ENCODE measurements at regions not wholly inside any gene's neighbourhood (a gene's known extent, or its start where the extent isn't known, plus 50 kb on each side); places are given as distances from the start of the nearest gene placed in this dataset.

DNA sequence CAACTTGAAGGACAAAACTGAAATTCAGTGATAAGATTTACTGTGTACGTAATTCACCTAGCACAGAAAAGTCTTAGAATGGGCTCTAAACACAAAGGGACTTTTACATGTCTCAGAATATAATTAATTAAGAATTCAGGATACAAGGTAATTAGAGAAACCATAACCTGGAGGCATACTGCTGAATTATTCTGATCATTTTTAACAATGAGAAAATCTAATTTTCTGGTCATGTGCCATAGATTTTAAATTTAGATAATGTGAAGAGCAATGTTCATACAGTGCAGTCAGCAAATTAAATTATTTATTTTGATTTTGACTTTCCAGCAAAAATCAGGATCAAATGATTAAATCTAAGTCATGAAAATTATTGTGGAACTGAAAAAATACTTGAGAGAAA lies 67.0 kb upstream of the MTNR1B start:
- Histone ChIP-seq H4K20me1 (ENCODE audit: insufficient read depth, low read length) (no peaks in the 10 kb centered on the region), H2AFZ (ENCODE audit: low read length) (no peak overlapping the region), H3K36me3 (replicated peaks in 1 of 2; ENCODE audit: control insufficient read depth in 1 of 2, insufficient read depth in 2 of 2, low read length in 2 of 2) (no peaks in the 10 kb centered on the region), H3K9me3 (ENCODE audit: low read length) (no peaks in the 10 kb centered on the region), H3K27ac (ENCODE audit: extremely low read length, insufficient read depth, low read length) (no peak overlapping the region), H3K27me3 (ENCODE audit: control insufficient read depth in 1 of 2, insufficient read depth in 2 of 2, low read length in 2 of 2) (no peaks in the 10 kb centered on the region), H3K79me2 (ENCODE audit: insufficient read depth, low read length) (no peaks in the 10 kb centered on the region), H3K4me2 (ENCODE audit: low read depth, low read length) (no peak overlapping the region), H3K9ac (ENCODE audit: insufficient read depth, low read depth, low read length) (no peak overlapping the region), H3K4me1 (ENCODE audit: insufficient read depth, low read length) (no peaks in the 10 kb centered on the region), H3K4me3 (replicated peaks in 1 of 3; ENCODE audit: insufficient read depth in 1 of 3, low read depth in 2 of 3, low read length in 3 of 3) (no peak overlapping the region)
- intact Hi-C loops (cut with micrococcal nuclease; ENCODE audit: unreplicated experiment): no loop called here
- ATAC-seq (no peak), DNase-seq (ENCODE audit: low spot score) (no peak), FAIRE-seq (no peak)
- ChIA-PET POLR2A (no interaction called here), CTCF (ENCODE audit: low intra/inter-chr PET ratio, low total read pairs) (no interaction called here)
- no TSS peak for BruUV-seq (replicated peaks)
- 4% methylated on average over 1 of the region's 1 CpG for WGBS (ENCODE audit: low lambda C conversion rate)
- in situ Hi-C loops (cut with HindIII; ENCODE audit: extremely low pct_ligation_motif_present, low pct_unique_long_range_greater_than_20kb): no loop called here
- TF ChIP-seq GLMP (CRISPR knock-in tag; IDR thresholded peaks at IDR 0.05; ENCODE audit: borderline replicate concordance) (no peak), CBFB (CRISPR knock-in tag; IDR thresholded peaks at IDR 0.05) (no peak), ZNF274 (CRISPR knock-in tag; IDR thresholded peaks at IDR 0.05) (no peak), ZBTB34 (CRISPR knock-in tag; IDR thresholded peaks at IDR 0.05) (no peak), ZNF660 (CRISPR knock-in tag; IDR thresholded peaks at IDR 0.05; ENCODE audit: borderline replicate concordance, low read depth) (no peak), SMC3 (IDR thresholded peaks at IDR 0.05; ENCODE audit: low read length) (no peak), TRIM22 (IDR thresholded peaks at IDR 0.05) (no peak), KDM6A (CRISPR knock-in tag; IDR thresholded peaks at IDR 0.05; ENCODE audit: low read depth) (no peak), ZNF205 (CRISPR knock-in tag; IDR thresholded peaks at IDR 0.05) (no peak), ZFP41 (CRISPR knock-in tag; IDR thresholded peaks at IDR 0.05; ENCODE audit: borderline replicate concordance) (no peak), ZXDC (CRISPR knock-in tag; IDR thresholded peaks at IDR 0.05) (no peak), ZNF547 (CRISPR knock-in tag; IDR thresholded peaks at IDR 0.05) (no peak)
- TF ChIP-seq, protein P1, sequence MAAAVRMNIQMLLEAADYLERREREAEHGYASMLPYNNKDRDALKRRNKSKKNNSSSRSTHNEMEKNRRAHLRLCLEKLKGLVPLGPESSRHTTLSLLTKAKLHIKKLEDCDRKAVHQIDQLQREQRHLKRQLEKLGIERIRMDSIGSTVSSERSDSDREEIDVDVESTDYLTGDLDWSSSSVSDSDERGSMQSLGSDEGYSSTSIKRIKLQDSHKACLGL (CRISPR knock-in tag; IDR thresholded peaks at IDR 0.05): no peak
- TF ChIP-seq, protein P2, sequence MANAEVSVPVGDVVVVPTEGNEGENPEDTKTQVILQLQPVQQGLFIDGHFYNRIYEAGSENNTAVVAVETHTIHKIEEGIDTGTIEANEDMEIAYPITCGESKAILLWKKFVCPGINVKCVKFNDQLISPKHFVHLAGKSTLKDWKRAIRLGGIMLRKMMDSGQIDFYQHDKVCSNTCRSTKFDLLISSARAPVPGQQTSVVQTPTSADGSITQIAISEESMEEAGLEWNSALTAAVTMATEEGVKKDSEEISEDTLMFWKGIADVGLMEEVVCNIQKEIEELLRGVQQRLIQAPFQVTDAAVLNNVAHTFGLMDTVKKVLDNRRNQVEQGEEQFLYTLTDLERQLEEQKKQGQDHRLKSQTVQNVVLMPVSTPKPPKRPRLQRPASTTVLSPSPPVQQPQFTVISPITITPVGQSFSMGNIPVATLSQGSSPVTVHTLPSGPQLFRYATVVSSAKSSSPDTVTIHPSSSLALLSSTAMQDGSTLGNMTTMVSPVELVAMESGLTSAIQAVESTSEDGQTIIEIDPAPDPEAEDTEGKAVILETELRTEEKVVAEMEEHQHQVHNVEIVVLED (CRISPR knock-in tag; IDR thresholded peaks at IDR 0.05; ENCODE audit: borderline replicate concordance): no peak
- TF ChIP-seq, protein P3, sequence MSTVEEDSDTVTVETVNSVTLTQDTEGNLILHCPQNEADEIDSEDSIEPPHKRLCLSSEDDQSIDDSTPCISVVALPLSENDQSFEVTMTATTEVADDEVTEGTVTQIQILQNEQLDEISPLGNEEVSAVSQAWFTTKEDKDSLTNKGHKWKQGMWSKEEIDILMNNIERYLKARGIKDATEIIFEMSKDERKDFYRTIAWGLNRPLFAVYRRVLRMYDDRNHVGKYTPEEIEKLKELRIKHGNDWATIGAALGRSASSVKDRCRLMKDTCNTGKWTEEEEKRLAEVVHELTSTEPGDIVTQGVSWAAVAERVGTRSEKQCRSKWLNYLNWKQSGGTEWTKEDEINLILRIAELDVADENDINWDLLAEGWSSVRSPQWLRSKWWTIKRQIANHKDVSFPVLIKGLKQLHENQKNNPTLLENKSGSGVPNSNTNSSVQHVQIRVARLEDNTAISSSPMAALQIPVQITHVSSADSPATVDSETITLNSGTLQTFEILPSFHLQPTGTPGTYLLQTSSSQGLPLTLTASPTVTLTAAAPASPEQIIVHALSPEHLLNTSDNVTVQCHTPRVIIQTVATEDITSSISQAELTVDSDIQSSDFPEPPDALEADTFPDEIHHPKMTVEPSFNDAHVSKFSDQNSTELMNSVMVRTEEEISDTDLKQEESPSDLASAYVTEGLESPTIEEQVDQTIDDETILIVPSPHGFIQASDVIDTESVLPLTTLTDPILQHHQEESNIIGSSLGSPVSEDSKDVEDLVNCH (CRISPR knock-in tag; IDR thresholded peaks at IDR 0.05): no peak
